BE2C (cell line): ENCODE measurements at regions not wholly inside any gene's neighbourhood (a gene's known extent, or its start where the extent isn't known, plus 50 kb on each side); places are given as distances from the start of the nearest gene placed in this dataset.
"Not testable (repeated sequence)": the region's sequence is repeated elsewhere in the genome, so short reads cannot be mapped to it uniquely, and the experiment has no call there.

Experiments used
- DNase-seq: peaks from one replicate; pipeline ENCODE4 v3.0.0-alpha.2; 2020
- H3K27me3 ChIP-seq: fragments of 250-450 bp; sonication (Bioruptor Pico); 2 replicates; pipeline ENCODE4 v1.5.1; 2020; ENCODE audit warnings: mild to moderate bottlenecking
- H3K36me3 ChIP-seq: fragments of 250-450 bp; sonication (Bioruptor Pico); 2 replicates; pipeline ENCODE4 v1.5.1; 2020; ENCODE audit warnings: mild to moderate bottlenecking
- H3K4me1 ChIP-seq: fragments of 250-450 bp; sonication (Bioruptor Pico); 2 replicates; pipeline ENCODE4 v1.5.1; 2020
- H3K4me3 ChIP-seq: 2 replicates; pipeline ENCODE4 v1.5.1; 2011; ENCODE audit warnings: low read depth, low read length
- H3K9me3 ChIP-seq: fragments of 250-450 bp; sonication (Bioruptor Pico); 2 replicates; pipeline ENCODE4 v1.5.1; 2020
- CTCF ChIP-seq: IDR thresholded peaks from 2 replicates; pipeline ENCODE4 v1.5.1; 2012; ENCODE audit warnings: mild to moderate bottlenecking, low read depth, low read length

DNA sequence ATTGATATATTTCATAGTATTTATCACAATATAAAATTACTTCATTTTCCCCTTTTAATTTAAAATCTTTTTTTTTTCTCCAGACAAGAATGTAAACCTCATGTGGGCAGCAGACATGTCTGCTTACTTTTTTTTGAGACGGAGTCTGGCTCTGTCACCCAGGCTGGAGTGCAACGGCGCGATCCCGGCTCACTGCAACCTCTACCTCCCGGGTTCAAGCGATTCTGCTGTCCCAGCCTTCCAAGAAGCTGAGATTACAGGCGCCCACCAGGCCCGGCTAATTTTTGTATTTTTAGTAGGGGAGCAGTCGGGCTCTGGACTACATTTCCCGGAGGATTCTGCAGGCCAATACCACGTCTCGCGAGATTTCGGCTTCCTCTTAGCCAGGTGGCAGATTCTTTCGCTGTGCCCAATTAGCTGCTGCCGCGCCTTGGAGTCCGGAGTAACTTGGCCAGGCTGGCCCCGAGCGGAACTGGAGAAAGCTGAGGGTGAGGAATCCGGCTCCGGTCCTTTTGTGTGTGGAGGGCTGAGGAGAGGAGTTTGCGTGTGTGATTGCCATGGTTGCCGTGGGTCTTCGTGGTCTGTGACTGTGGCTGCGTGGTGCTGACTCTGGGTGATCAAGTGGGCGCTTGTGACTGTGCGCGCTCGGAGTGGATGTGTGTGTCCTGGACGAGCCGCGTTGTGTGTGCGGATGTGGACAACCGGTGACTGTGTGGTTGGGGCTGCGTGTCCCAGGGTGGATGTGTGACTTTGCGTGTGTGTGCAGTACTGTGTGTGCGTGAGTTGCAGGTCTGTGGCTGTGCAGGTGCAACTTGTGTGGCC is 313.0 kb upstream of the ZNF337 start:
- H3K27me3 ChIP-seq, H3K9me3 ChIP-seq, H3K4me1 ChIP-seq, H3K4me3 ChIP-seq, DNase-seq, H3K36me3 ChIP-seq: not testable (repeated sequence)

DNA sequence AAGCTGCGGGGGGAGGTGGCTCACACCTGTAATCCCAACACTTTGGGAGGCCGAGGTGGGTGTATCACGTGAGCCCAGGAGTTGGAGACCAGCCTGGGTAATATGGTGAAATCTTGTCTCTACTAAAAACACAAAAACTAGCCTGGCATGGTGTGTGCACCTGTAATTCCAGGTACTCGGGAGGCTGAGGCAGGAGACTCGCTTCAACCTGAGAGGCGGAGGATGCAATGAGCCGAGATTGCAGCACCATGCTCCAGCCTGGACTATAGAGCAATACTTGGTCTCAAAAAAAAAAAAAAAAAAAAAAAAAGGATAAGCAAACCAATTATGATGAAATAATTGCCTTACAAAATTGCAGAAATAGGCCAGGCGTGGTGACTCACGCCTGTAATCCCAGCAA is 311.4 kb upstream of the ZNF337 start:
- not testable (repeated sequence) for H3K27me3 ChIP-seq, H3K4me1 ChIP-seq, DNase-seq, H3K9me3 ChIP-seq, H3K4me3 ChIP-seq, H3K36me3 ChIP-seq

DNA sequence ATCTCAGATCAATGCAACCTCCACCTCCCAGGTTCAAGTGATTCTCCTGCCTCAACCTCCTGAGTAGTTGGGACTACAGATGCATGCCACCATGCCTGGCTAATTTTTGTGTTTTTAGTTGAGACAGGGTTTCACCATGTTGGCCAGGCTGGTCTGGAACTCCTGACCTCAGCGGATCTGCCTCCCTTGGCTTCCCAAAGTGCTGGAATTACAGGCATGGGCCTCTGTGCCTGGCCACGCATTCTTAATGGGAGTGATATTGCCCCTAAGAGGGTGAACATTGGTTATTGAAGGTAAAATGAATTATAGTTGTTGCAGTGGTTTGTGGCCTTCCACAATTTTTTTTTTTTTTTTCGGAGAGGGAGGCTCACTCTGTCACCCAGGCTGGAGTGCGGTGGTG is 309.5 kb upstream of the ZNF337 start:
- H3K27me3 ChIP-seq, H3K36me3 ChIP-seq, H3K9me3 ChIP-seq, DNase-seq, H3K4me1 ChIP-seq, H3K4me3 ChIP-seq: not testable (repeated sequence)

GRCh38 chr20:26003959-26004358 is 307.3 kb upstream of the ZNF337 start:
- H3K27me3 ChIP-seq, H3K4me3 ChIP-seq, H3K4me1 ChIP-seq, DNase-seq, H3K36me3 ChIP-seq, H3K9me3 ChIP-seq: not testable (repeated sequence)

- not testable (repeated sequence) for H3K4me3 ChIP-seq, H3K36me3 ChIP-seq, DNase-seq, H3K9me3 ChIP-seq, H3K4me1 ChIP-seq, H3K27me3 ChIP-seq
Measured at GRCh38 chr20:25997367-25998038, 300.9 kb upstream of the ZNF337 start.

GRCh38 chr20:25992146-25992545 is 295.5 kb upstream of the ZNF337 start:
- no peak for TF ChIP-seq CTCF
- no peaks in the 10 kb centered on the region for H3K36me3 ChIP-seq
- H3K9me3 ChIP-seq, result no peaks in the 10 kb centered on the region
- no peak for DNase-seq
- H3K27me3 ChIP-seq, result no peaks in the 10 kb centered on the region
- H3K4me3 ChIP-seq, result no peak overlapping the region
- H3K4me1 ChIP-seq, result no peaks in the 10 kb centered on the region

GRCh38 chr20:25991756-25992130 is 295.1 kb upstream of the ZNF337 start:
- Histone ChIP-seq H3K27me3 (no peaks in the 10 kb centered on the region), H3K9me3 (no peaks in the 10 kb centered on the region), H3K36me3 (no peaks in the 10 kb centered on the region), H3K4me1 (no peaks in the 10 kb centered on the region), H3K4me3 (no peak overlapping the region)
- DNase-seq, result no peak
- TF ChIP-seq CTCF, result no peak

DNA sequence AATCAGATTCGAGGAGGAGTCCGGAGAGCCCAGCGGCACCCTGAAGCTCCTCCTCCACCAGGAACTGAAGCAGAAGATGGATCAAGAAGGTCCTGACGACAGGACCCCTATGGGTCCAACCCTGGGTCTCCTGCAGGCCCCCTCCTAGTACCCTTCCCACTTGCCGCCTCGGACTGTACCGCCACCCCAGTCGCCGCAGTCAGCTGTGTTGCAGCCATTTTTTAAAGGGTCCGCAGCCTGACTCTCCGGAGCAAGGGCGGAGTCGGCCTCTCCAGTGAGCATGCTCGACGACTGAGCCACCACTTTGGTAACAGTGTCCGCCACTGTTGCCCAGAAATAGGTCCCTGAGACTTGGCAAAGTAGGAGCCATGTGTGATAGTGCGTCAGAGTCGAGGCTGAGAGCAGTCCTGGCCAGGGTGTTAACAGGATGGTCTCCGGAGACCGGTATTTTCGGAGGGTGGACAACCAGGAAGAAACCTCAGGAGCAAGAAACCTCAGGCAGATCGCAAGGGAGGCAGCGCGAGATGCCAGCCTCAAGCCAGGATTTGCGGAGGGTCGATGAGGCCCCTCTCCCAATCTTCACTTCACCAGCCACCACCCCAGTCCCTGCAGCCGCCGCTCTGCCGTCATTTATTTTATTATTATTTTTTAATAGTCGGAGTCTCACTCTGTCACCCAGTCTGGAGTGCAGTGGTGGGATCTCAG is 294.6 kb upstream of the ZNF337 start:
- H3K4me1 ChIP-seq, result no peaks in the 10 kb centered on the region

GRCh38 chr20:25989686-25990085 is 293.0 kb upstream of the ZNF337 start:
- not testable (repeated sequence) for H3K36me3 ChIP-seq, H3K4me1 ChIP-seq, H3K9me3 ChIP-seq, H3K27me3 ChIP-seq, DNase-seq, H3K4me3 ChIP-seq

More for the DNA sequence above, 294.6 kb upstream of the ZNF337 start:
- Histone ChIP-seq H3K27me3 (no peaks in the 10 kb centered on the region), H3K4me3 (no peak overlapping the region), H3K9me3 (no peaks in the 10 kb centered on the region), H3K36me3 (no peaks in the 10 kb centered on the region)
- no peak for TF ChIP-seq CTCF
- DNase-seq, result no peak
